GM12891 (cell line): ENCODE measurements at regions not wholly inside any gene's neighbourhood (a gene's known extent, or its start where the extent isn't known, plus 50 kb on each side); places are given as distances from the start of the nearest gene placed in this dataset.

Experiments used
- POLR2A ChIP-seq: IDR thresholded peaks from 2 replicates; pipeline ENCODE4 v1.6.1; 2011; ENCODE audit warnings: low read depth, low read length, control low read depth
- POLR2AphosphoS5 ChIP-seq: IDR thresholded peaks from 2 replicates; pipeline ENCODE4 v1.6.1; 2011; ENCODE audit warnings: low read depth, low read length, control low read depth
- SPI1 ChIP-seq: IDR thresholded peaks from 2 replicates; pipeline ENCODE4 v1.6.1; 2011; ENCODE audit warnings: low read depth, low read length, control low read depth
- TAF1 ChIP-seq: IDR thresholded peaks from 2 replicates; pipeline ENCODE4 v1.6.1; 2011; ENCODE audit warnings: low read depth, low read length, control low read depth

DNA sequence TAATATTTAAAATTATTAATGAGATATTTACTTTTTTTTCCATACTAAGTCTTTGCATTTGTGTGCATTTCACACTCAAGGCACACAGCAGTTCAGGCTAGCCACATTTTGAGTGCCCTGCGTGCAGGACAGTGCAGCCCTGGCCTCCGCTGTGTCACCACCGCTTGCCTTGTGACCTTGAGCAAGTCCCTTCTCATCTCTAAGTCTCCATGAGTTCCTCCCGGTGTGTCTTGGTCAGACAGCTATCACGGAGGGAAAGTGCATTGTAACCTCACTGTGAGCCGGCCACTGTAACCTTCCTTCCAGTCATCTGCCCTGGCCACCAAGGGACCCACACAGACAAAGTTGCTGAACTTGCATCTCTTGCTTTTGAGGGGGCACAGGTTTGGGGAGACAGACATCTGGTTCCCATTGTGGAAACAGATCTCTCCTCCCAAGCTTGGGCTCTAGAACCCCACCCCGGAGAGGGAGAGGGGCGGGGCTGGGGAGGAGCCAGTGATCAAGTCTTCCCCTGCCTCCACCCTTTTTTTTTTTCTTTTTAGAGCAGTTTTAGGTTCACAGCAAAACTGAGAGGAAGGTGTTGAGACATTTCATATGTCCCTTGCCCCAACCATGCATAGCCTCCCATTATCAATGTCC is 96.8 kb downstream of the C9orf50 start:
- TF ChIP-seq POLR2AphosphoS5 (no peak), TAF1 (no peak), SPI1 (no peak), POLR2A (no peak)
